ENCODE measurements at regions not wholly inside any gene's neighbourhood (a gene's known extent, or its start where the extent isn't known, plus 50 kb on each side); places are given as distances from the start of the nearest gene placed in this dataset.

DNA sequence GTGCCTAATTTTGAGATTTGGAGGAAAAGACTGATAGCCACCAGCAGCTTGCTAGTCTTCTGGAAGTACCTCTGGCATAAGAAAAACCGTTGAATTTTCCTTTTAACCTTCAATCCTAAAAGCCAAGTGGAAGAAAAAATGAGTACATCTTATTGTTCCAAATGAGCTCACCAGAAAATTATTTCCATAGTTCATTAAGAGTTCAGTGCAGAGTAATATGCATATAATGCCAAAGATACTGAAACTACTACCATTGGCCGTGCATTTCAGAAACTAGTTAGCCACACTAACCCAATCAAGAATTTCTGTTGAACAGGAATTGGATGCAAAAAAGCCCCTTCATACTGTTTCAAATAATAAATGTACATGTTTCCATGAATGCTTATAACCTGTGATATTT is 607.9 kb downstream of the KCTD16 start:
- H3K9ac ChIP-seq (ENCODE audit: low read depth, low read length) = no peak overlapping the region
- H3K4me1 ChIP-seq (ENCODE audit: insufficient read depth, low read length) = no peaks in the 10 kb centered on the region
- no peak for TF ChIP-seq EZH2 (IDR thresholded peaks at IDR 0.05; ENCODE audit: borderline replicate concordance, low read depth, low read length, severe bottlenecking)
- TF ChIP-seq CTCF (IDR thresholded peaks at IDR 0.05; ENCODE audit: borderline replicate concordance, extremely low read depth, low read length, poor library complexity, severe bottlenecking) = no peak
- H3K36me3 ChIP-seq (ENCODE audit: insufficient read depth, low read length) = no peaks in the 10 kb centered on the region
- no peaks in the 10 kb centered on the region for H3K79me2 ChIP-seq (ENCODE audit: insufficient read depth, low read length)
- no peak overlapping the region for H3K27ac ChIP-seq (ENCODE audit: low read length)
- no peaks in the 10 kb centered on the region for H3K27me3 ChIP-seq (ENCODE audit: insufficient read depth, low read length, poor library complexity)
- no peaks in the 10 kb centered on the region for H4K20me1 ChIP-seq (ENCODE audit: insufficient read depth, low read length)
- ATAC-seq (ENCODE audit: insufficient read depth, low read depth) (no peak), DNase-seq (no peak)
- H3K9me3 ChIP-seq (ENCODE audit: insufficient read depth, low read length, severe bottlenecking) = no peaks in the 10 kb centered on the region
- no peak overlapping the region for H3K4me3 ChIP-seq (ENCODE audit: low read depth in 1 of 2, low read length in 2 of 2)
- no peak overlapping the region for H2AFZ ChIP-seq (ENCODE audit: low read depth, low read length)
- H3K4me2 ChIP-seq (ENCODE audit: insufficient read depth, low read length) = no peak overlapping the region

DNA sequence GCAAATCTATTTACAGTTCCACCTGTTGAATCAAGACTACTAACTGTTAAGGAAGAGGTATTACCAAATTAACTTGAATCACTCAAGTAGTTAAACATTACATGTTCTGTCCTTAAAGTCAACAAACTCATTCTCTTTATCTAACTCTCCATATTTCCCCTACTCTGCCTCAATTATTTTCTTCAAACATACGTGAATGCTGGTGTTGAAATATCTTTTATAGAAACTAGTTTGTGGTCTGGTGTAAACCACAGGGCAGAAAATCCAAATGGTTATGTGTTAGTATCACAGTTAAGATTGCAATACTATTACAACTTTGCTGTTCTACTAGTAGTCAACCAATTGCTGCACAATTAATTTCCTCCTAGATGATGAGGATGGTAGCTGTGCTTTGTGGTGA is 603.5 kb downstream of the KCTD16 start:
- Histone ChIP-seq H3K36me3 (ENCODE audit: insufficient read depth, low read length) (no peaks in the 10 kb centered on the region), H3K9ac (ENCODE audit: low read depth, low read length) (no peak overlapping the region), H3K27ac (ENCODE audit: low read length) (no peak overlapping the region), H3K4me1 (ENCODE audit: insufficient read depth, low read length) (no peaks in the 10 kb centered on the region), H3K4me3 (ENCODE audit: low read depth in 1 of 2, low read length in 2 of 2) (no peak overlapping the region), H3K27me3 (ENCODE audit: insufficient read depth, low read length, poor library complexity) (no peaks in the 10 kb centered on the region), H3K4me2 (ENCODE audit: insufficient read depth, low read length) (no peak overlapping the region), H3K79me2 (ENCODE audit: insufficient read depth, low read length) (no peaks in the 10 kb centered on the region), H3K9me3 (ENCODE audit: insufficient read depth, low read length, severe bottlenecking) (no peaks in the 10 kb centered on the region), H2AFZ (ENCODE audit: low read depth, low read length) (no peak overlapping the region), H4K20me1 (ENCODE audit: insufficient read depth, low read length) (no peaks in the 10 kb centered on the region)
- DNase-seq (no peak), ATAC-seq (ENCODE audit: insufficient read depth, low read depth) (no peak)
- no peak for TF ChIP-seq CTCF (IDR thresholded peaks at IDR 0.05; ENCODE audit: borderline replicate concordance, extremely low read depth, low read length, poor library complexity, severe bottlenecking)
- TF ChIP-seq EZH2 (IDR thresholded peaks at IDR 0.05; ENCODE audit: borderline replicate concordance, low read depth, low read length, severe bottlenecking) = no peak

- Histone ChIP-seq H2AFZ (ENCODE audit: low read depth, low read length) (no peak overlapping the region), H3K4me1 (ENCODE audit: insufficient read depth, low read length) (no peaks in the 10 kb centered on the region), H3K27me3 (ENCODE audit: insufficient read depth, low read length, poor library complexity) (no peaks in the 10 kb centered on the region), H4K20me1 (ENCODE audit: insufficient read depth, low read length) (no peaks in the 10 kb centered on the region), H3K79me2 (ENCODE audit: insufficient read depth, low read length) (no peaks in the 10 kb centered on the region), H3K27ac (ENCODE audit: low read length) (no peak overlapping the region), H3K9ac (ENCODE audit: low read depth, low read length) (no peak overlapping the region), H3K4me2 (ENCODE audit: insufficient read depth, low read length) (no peak overlapping the region), H3K9me3 (ENCODE audit: insufficient read depth, low read length, severe bottlenecking) (no peaks in the 10 kb centered on the region), H3K36me3 (ENCODE audit: insufficient read depth, low read length) (no peaks in the 10 kb centered on the region), H3K4me3 (ENCODE audit: low read depth in 1 of 2, low read length in 2 of 2) (no peak overlapping the region)
- DNase-seq (no peak), ATAC-seq (ENCODE audit: insufficient read depth, low read depth) (no peak)
- TF ChIP-seq EZH2 (IDR thresholded peaks at IDR 0.05; ENCODE audit: borderline replicate concordance, low read depth, low read length, severe bottlenecking) (no peak), CTCF (IDR thresholded peaks at IDR 0.05; ENCODE audit: borderline replicate concordance, extremely low read depth, low read length, poor library complexity, severe bottlenecking) (no peak)
Measured at GRCh38 chr5:144773628-144774027, 603.0 kb downstream of the KCTD16 start.

GRCh38 chr5:144771802-144772201 is 601.1 kb downstream of the KCTD16 start:
- no peaks in the 10 kb centered on the region for H3K36me3 ChIP-seq (ENCODE audit: insufficient read depth, low read length)
- no peaks in the 10 kb centered on the region for H4K20me1 ChIP-seq (ENCODE audit: insufficient read depth, low read length)
- no peaks in the 10 kb centered on the region for H3K79me2 ChIP-seq (ENCODE audit: insufficient read depth, low read length)
- DNase-seq = no peak
- no peak for ATAC-seq (ENCODE audit: insufficient read depth, low read depth)
- no peak overlapping the region for H3K4me3 ChIP-seq (ENCODE audit: low read depth in 1 of 2, low read length in 2 of 2)
- no peak overlapping the region for H3K4me2 ChIP-seq (ENCODE audit: insufficient read depth, low read length)
- no peaks in the 10 kb centered on the region for H3K4me1 ChIP-seq (ENCODE audit: insufficient read depth, low read length)
- TF ChIP-seq CTCF (IDR thresholded peaks at IDR 0.05; ENCODE audit: borderline replicate concordance, extremely low read depth, low read length, poor library complexity, severe bottlenecking) (no peak), EZH2 (IDR thresholded peaks at IDR 0.05; ENCODE audit: borderline replicate concordance, low read depth, low read length, severe bottlenecking) (no peak)
- no peak overlapping the region for H3K27ac ChIP-seq (ENCODE audit: low read length)
- H3K9me3 ChIP-seq (ENCODE audit: insufficient read depth, low read length, severe bottlenecking) = no peaks in the 10 kb centered on the region
- no peak overlapping the region for H3K9ac ChIP-seq (ENCODE audit: low read depth, low read length)
- H2AFZ ChIP-seq (ENCODE audit: low read depth, low read length) = no peak overlapping the region
- H3K27me3 ChIP-seq (ENCODE audit: insufficient read depth, low read length, poor library complexity) = no peaks in the 10 kb centered on the region
